Fibroblast of lung (primary cell): ENCODE measurements at regions not wholly inside any gene's neighbourhood (a gene's known extent, or its start where the extent isn't known, plus 50 kb on each side); places are given as distances from the start of the nearest gene placed in this dataset.
A peak's percentile ranks its signal among the peaks of the same experiment; 100 is the strongest.

Source experiments
- DNase-seq, 2 donors: peaks; one replicate each; pipeline versions ENCODE4 v3.0.0 to v3.0.0-alpha.2; 2010; ENCODE audit warnings: low read depth in 2 of 2
- H2AFZ ChIP-seq: 2 replicates; pipeline ENCODE4 v1.5.1; 2012; ENCODE audit warnings: low read length, control low read depth, inconsistent platforms
- H3K27ac ChIP-seq: 2 replicates; pipeline ENCODE4 v1.5.1; 2011; ENCODE audit warnings: low read length, control low read depth; ENCODE audit not compliant: insufficient read depth
- H3K27me3 ChIP-seq: 2 replicates; pipeline ENCODE4 v1.5.1; 2011; ENCODE audit warnings: mild to moderate bottlenecking, low read length; ENCODE audit not compliant: control insufficient read depth, insufficient read depth
- H3K36me3 ChIP-seq: 2 replicates; pipeline ENCODE4 v1.5.1; 2011; ENCODE audit warnings: low read length; ENCODE audit not compliant: control insufficient read depth, insufficient read depth
- H3K4me1 ChIP-seq: 2 replicates; pipeline ENCODE4 v1.5.1; 2011; ENCODE audit warnings: low read length; ENCODE audit not compliant: control insufficient read depth, insufficient read depth; ENCODE audit errors: extremely low read depth
- H3K4me2 ChIP-seq: 2 replicates; pipeline ENCODE4 v1.5.1; 2011; ENCODE audit warnings: low read length, control low read depth; ENCODE audit not compliant: insufficient read depth; ENCODE audit errors: extremely low read depth
- H3K4me3 ChIP-seq, 4 experiments: fragments of 200-600 bp in 1 of 4; sonication (generic) in 1 of 4; replicated peaks in 1 of 4; 2 replicates each; pipeline ENCODE4 v1.5.1; 2011 to 2016; ENCODE audit warnings: low read length in 4 of 4, low read depth in 3 of 4, mild to moderate bottlenecking in 3 of 4, control low read depth in 2 of 4, inconsistent platforms in 1 of 4, mixed read lengths in 1 of 4; ENCODE audit not compliant: insufficient read depth in 1 of 4; ENCODE audit errors: control extremely low read depth in 1 of 4
- H3K79me2 ChIP-seq: 2 replicates; pipeline ENCODE4 v1.5.1; 2012; ENCODE audit warnings: mild to moderate bottlenecking, low read length, inconsistent platforms; ENCODE audit not compliant: control insufficient read depth, insufficient read depth
- H3K9ac ChIP-seq: 2 replicates; pipeline ENCODE4 v1.5.1; 2011; ENCODE audit warnings: mild to moderate bottlenecking, low read length, control low read depth; ENCODE audit not compliant: insufficient read depth
- H3K9me3 ChIP-seq: 2 replicates; pipeline ENCODE4 v1.5.1; 2012; ENCODE audit warnings: low read depth, low read length; ENCODE audit not compliant: control insufficient read depth, insufficient read depth
- H4K20me1 ChIP-seq: 2 replicates; pipeline ENCODE4 v1.5.1; 2011; ENCODE audit warnings: low read length; ENCODE audit not compliant: control insufficient read depth, insufficient read depth; ENCODE audit errors: extremely low read depth
- EZH2 ChIP-seq: IDR thresholded peaks from 2 replicates; pipeline ENCODE4 v1.5.1; 2012; ENCODE audit warnings: low read length, control low read depth, mild to moderate bottlenecking; ENCODE audit errors: missing control alignments
- TF ChIP-seq, protein P1 (sequence below), 2 donors: IDR thresholded peaks in 1 of 2; conservative IDR thresholded peaks in 1 of 2; 1 replicate in 1 of 2; 2 replicates in 1 of 2; pipeline ENCODE4 v1.5.1; 2011 to 2012; ENCODE audit warnings: low read length in 2 of 2, control low read depth in 1 of 2, inconsistent platforms in 1 of 2, low read depth in 1 of 2, mild to moderate bottlenecking in 1 of 2

DNA sequence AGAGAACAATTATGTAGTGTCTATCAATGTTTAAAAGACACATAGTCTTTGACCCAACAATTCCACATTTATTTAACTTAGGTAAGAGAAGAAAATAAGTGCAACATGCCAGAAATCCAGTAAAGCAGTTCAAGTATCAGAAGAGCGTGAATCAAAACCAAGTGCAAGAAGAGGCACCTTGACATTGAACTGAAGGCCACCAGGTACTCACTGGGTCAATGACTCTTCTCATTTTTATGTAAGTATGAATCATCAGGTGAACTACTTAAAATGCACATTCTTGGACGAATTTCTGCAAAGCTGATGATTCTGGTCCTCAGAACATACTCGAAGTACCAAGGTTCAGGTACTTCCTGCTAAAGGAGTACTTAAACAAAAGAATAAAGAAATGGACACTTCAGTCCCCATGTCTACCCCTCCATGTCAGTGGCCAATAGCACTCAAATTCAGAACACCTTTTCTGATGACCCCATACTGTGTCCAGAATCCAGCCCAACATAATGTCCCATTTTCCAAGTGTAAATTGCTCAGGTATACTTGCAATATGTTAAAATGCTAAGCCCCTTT lies 481.9 kb downstream of the GJA1 start:
- Histone ChIP-seq H3K4me3 (no peak overlapping the region), H3K4me1 (no peaks in the 10 kb centered on the region), H3K79me2 (no peaks in the 10 kb centered on the region), H3K27ac (no peak overlapping the region), H3K36me3 (no peaks in the 10 kb centered on the region), H3K9me3 (no peaks in the 10 kb centered on the region), H3K27me3 (no peaks in the 10 kb centered on the region), H2AFZ (no peak overlapping the region), H4K20me1 (no peaks in the 10 kb centered on the region), H3K4me2 (no peak overlapping the region), H3K9ac (no peak overlapping the region)
- DNase-seq: no peak
- TF ChIP-seq, protein P1, sequence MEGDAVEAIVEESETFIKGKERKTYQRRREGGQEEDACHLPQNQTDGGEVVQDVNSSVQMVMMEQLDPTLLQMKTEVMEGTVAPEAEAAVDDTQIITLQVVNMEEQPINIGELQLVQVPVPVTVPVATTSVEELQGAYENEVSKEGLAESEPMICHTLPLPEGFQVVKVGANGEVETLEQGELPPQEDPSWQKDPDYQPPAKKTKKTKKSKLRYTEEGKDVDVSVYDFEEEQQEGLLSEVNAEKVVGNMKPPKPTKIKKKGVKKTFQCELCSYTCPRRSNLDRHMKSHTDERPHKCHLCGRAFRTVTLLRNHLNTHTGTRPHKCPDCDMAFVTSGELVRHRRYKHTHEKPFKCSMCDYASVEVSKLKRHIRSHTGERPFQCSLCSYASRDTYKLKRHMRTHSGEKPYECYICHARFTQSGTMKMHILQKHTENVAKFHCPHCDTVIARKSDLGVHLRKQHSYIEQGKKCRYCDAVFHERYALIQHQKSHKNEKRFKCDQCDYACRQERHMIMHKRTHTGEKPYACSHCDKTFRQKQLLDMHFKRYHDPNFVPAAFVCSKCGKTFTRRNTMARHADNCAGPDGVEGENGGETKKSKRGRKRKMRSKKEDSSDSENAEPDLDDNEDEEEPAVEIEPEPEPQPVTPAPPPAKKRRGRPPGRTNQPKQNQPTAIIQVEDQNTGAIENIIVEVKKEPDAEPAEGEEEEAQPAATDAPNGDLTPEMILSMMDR (conservative IDR thresholded peaks at IDR 0.05 in 1 of 2, IDR thresholded peaks at IDR 0.05 in 1 of 2; ENCODE audit: low read depth in 1 of 2, low read length in 2 of 2): no peak
- no peak for TF ChIP-seq EZH2

DNA sequence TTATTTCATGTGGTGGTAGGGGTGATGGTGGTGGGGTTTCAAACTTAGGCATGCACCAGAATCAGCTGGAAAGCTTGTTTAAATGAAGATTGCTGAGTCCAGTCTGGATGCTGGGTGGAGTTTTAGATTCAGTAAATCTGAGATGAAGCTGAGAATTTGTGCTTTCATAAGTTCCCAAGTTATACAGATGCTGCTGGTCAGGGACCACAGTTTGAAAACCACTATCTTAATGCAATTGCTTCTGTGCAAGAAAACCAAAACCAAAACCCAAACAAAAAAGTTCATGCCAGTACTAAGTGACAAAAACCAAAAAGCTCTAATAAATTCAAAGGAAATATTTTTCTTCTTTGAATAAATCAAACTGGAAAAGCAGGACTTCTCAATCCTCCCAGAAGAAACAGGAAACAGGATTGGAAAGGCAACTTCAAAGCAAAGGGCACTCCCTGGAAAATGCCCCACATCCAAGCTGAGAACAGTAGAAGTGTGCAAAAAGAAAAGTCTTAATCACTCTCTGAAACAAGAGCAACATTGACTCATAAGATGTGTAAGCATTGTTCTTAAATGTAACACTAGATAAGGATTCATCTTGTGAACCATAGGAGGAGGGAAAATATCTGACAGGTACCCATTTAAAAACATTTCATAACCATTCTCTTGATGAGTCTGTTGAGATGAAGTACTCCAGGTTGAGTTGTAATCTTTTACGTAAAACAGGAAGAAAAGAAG lies 481.5 kb upstream of the HSF2 start:
- DNase-seq: peak in 1 of 2 donors; percentile 40
- H3K4me3 ChIP-seq: no peak overlapping the region
- no peaks in the 10 kb centered on the region for H3K36me3 ChIP-seq
- H3K27ac ChIP-seq: no peak overlapping the region
- no peak overlapping the region for H3K9ac ChIP-seq
- no peak for TF ChIP-seq EZH2
- TF ChIP-seq, protein P1 (conservative IDR thresholded peaks at IDR 0.05 in 1 of 2, IDR thresholded peaks at IDR 0.05 in 1 of 2; ENCODE audit: low read depth in 1 of 2, low read length in 2 of 2): no peak
- H3K27me3 ChIP-seq: no peaks in the 10 kb centered on the region
- H4K20me1 ChIP-seq: no peaks in the 10 kb centered on the region
- no peaks in the 10 kb centered on the region for H3K9me3 ChIP-seq
- H3K4me1 ChIP-seq: no peaks in the 10 kb centered on the region
- H3K79me2 ChIP-seq: no peaks in the 10 kb centered on the region
- H2AFZ ChIP-seq: no peak overlapping the region
- H3K4me2 ChIP-seq: no peak overlapping the region

DNA sequence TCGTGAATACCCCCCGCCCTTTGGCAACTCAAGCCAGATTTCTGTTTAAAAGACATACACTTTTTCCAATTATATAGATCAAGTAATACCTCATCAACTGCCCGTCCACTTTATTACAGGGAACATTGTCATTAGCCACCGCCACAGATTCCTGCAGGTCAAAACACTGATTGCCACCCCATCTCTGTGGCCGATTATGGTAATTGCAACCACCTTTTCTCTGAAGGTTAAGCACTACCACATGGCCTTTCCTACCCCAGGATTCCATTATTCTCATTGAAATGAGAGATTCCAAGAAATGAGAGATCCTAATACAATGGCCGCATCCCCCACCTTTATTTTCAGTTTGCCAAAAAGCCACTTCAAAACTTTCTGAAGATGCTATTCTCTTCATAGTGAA lies 478.8 kb upstream of the HSF2 start:
- H2AFZ ChIP-seq: no peak overlapping the region
- no peak overlapping the region for H3K4me3 ChIP-seq
- no peak for TF ChIP-seq EZH2
- TF ChIP-seq, protein P1 (conservative IDR thresholded peaks at IDR 0.05 in 1 of 2, IDR thresholded peaks at IDR 0.05 in 1 of 2; ENCODE audit: low read depth in 1 of 2, low read length in 2 of 2): no peak
- H3K4me2 ChIP-seq: no peak overlapping the region
- no peaks in the 10 kb centered on the region for H3K79me2 ChIP-seq
- H4K20me1 ChIP-seq: no peaks in the 10 kb centered on the region
- H3K36me3 ChIP-seq: no peaks in the 10 kb centered on the region
- no peak for DNase-seq
- no peak overlapping the region for H3K27ac ChIP-seq
- no peaks in the 10 kb centered on the region for H3K4me1 ChIP-seq
- H3K9ac ChIP-seq: no peak overlapping the region
- H3K9me3 ChIP-seq: no peaks in the 10 kb centered on the region
- H3K27me3 ChIP-seq: no peaks in the 10 kb centered on the region
